ENCODE measurements at regions not wholly inside any gene's neighbourhood (a gene's known extent, or its start where the extent isn't known, plus 50 kb on each side); places are given as distances from the start of the nearest gene placed in this dataset.

DNA sequence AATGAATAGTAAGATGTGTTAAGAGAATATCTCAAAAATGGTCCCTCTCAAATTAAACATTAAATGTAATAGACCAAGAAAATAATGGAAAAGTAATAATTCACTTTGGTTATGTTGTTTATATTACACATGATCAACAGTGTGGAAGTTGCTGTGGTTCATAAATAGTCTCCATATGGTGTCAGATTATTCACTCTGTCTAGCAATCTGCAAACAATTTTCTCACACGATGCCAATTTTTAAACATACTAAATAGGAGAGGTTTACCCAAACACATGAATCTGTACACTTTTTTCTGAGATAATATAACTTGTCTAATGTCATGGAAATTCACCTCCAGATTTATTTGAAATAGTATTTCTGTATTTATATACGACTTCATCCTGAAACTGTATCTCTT, 217.4 kb upstream of the FBXL7 start:
- no peak overlapping the region for H3K9ac ChIP-seq (replicated peaks in 1 of 4; ENCODE audit: extremely low read depth in 1 of 4, low read depth in 3 of 4, low read length in 3 of 4)
- no peaks in the 10 kb centered on the region for H3K9me3 ChIP-seq (ENCODE audit: insufficient read depth in 2 of 2, low read depth in 1 of 2, low read length in 1 of 2)
- H3K56ac ChIP-seq (replicated peaks; ENCODE audit: insufficient read length, low read depth, low read length), result no peak overlapping the region
- no peak overlapping the region for H4K8ac ChIP-seq (ENCODE audit: extremely low read depth, insufficient read depth, low read length)
- no peak overlapping the region for H3K27ac ChIP-seq (ENCODE audit: low read depth, low read length)
- CTCF ChIA-PET (ENCODE audit: partially characterized antibody), result no interaction called here
- DNase-seq (ENCODE audit: low read depth in 1 of 2, low spot score in 2 of 2) (no peak), FAIRE-seq (no peak)
- POLR2A ChIA-PET (ENCODE audit: partially characterized antibody), result no interaction called here
- H3K14ac ChIP-seq (ENCODE audit: insufficient read length), result no peak overlapping the region
- H2BK120ac ChIP-seq (replicated peaks; ENCODE audit: low read depth, low read length), result no peak overlapping the region
- no peak overlapping the region for H2BK20ac ChIP-seq (ENCODE audit: low read length)
- no peaks in the 10 kb centered on the region for H3K79me1 ChIP-seq (ENCODE audit: low read depth, low read length)
- H3K18ac ChIP-seq (ENCODE audit: extremely low read depth, low read length), result no peak overlapping the region
- H3K36me3 ChIP-seq (ENCODE audit: control insufficient read depth in 2 of 4, insufficient read depth in 4 of 4, low read length in 3 of 4), result no peaks in the 10 kb centered on the region
- no peak overlapping the region for H3K4me3 ChIP-seq (ENCODE audit: extremely low read depth in 1 of 4, insufficient read depth in 2 of 4, low read depth in 3 of 4, low read length in 4 of 4)
- no peak overlapping the region for H2BK5ac ChIP-seq (ENCODE audit: low read depth, low read length)
- no peaks in the 10 kb centered on the region for H3K79me2 ChIP-seq (ENCODE audit: control insufficient read depth in 1 of 2, insufficient read depth in 2 of 2, low read length in 2 of 2)
- no peak overlapping the region for H2BK15ac ChIP-seq (ENCODE audit: low read length)
- no peak overlapping the region for H2BK12ac ChIP-seq (ENCODE audit: low read depth, low read length)
- TF ChIP-seq CEBPB (IDR thresholded peaks at IDR 0.05; ENCODE audit: low read depth, low read length), result no peak
- no peak for TF ChIP-seq POLR2A (IDR thresholded peaks at IDR 0.05; ENCODE audit: control extremely low read depth in 1 of 2, low read depth in 2 of 2, low read length in 2 of 2)
- TF ChIP-seq KDM1A (IDR thresholded peaks at IDR 0.05; ENCODE audit: borderline replicate concordance, low read length), result no peak
- TF ChIP-seq JUN (IDR thresholded peaks at IDR 0.05; ENCODE audit: low read depth, low read length), result no peak
- TF ChIP-seq SIN3A (conservative IDR thresholded peaks at IDR 0.05 in 1 of 2, IDR thresholded peaks at IDR 0.05 in 1 of 2; ENCODE audit: low read depth in 1 of 2, low read length in 2 of 2), result no peak
- no peak for TF ChIP-seq SIRT6 (IDR thresholded peaks at IDR 0.05; ENCODE audit: low read length)
- no peak for TF ChIP-seq KDM5A (IDR thresholded peaks at IDR 0.05; ENCODE audit: low read length)
- no peak for TF ChIP-seq SP1 (IDR thresholded peaks at IDR 0.05; ENCODE audit: low read depth, low read length)
- no peak for TF ChIP-seq CBX5 (IDR thresholded peaks at IDR 0.05; ENCODE audit: low read depth, low read length)
- H3K23me2 ChIP-seq (ENCODE audit: low read depth, low read length), result no peaks in the 10 kb centered on the region
- H3K23ac ChIP-seq (ENCODE audit: insufficient read length), result no peak overlapping the region
- WGBS, 2 experiments (ENCODE audit: extremely low coverage in 1 of 2, insufficient coverage in 1 of 2, insufficient read length in 1 of 2, insufficient replicate concordance in 2 of 2, low coverage in 1 of 2, low lambda C conversion rate in 2 of 2, missing lambda C conversion rate in 1 of 2), result 79% methylated on average over 2 of the region's 2 CpGs; no CpG with 5 or more reads in 1 of the 2 experiments
- no peak overlapping the region for H2AK5ac ChIP-seq (ENCODE audit: low read depth, low read length)
- no peak overlapping the region for H3K4ac ChIP-seq (replicated peaks; ENCODE audit: insufficient read length, low read depth, low read length)
- H4K91ac ChIP-seq (replicated peaks; ENCODE audit: insufficient read length, low read length), result no peak overlapping the region
- H4K20me1 ChIP-seq (replicated peaks in 1 of 2; ENCODE audit: control insufficient read depth in 1 of 2, insufficient read depth in 2 of 2, low read length in 2 of 2), result no peaks in the 10 kb centered on the region
- no peaks in the 10 kb centered on the region for H3K4me1 ChIP-seq (replicated peaks in 1 of 4; ENCODE audit: control insufficient read depth in 3 of 4, insufficient read depth in 4 of 4, low read length in 3 of 4)
- no peak overlapping the region for H3K4me2 ChIP-seq (ENCODE audit: insufficient read depth in 1 of 2, low read depth in 2 of 2, low read length in 2 of 2)
- H3K27me3 ChIP-seq (replicated peaks in 1 of 4; ENCODE audit: control insufficient read depth in 3 of 4, extremely low read depth in 1 of 4, insufficient read depth in 3 of 4, low read length in 3 of 4), result no peaks in the 10 kb centered on the region
- H4K5ac ChIP-seq (ENCODE audit: insufficient read length, low read depth, low read length), result no peak overlapping the region
- H2AFZ ChIP-seq (ENCODE audit: low read length), result no peak overlapping the region

Data from H1 (cell line).